ENCODE measurements at regions not wholly inside any gene's neighbourhood (a gene's known extent, or its start where the extent isn't known, plus 50 kb on each side); places are given as distances from the start of the nearest gene placed in this dataset.

DNA sequence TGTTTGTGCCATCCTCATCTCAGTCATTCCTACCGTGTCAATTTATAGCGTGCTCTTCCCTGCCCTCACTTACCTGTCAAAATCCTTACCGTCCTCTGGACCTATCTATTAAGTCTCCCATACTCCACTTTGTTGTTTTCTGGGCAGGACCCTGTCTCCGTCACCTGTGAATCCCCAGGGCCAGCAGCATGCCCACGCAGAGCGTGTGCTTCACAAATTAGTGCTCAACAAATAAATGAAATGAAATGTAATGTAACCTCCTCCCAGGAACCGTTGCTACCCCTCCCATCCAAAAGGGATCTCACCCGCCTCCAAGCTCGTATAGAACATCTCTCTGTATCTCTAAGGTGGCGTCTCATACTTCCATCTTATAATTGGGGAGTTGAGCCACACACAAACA lies 589.9 kb upstream of the MGMT start:
- TF ChIP-seq, protein P1, sequence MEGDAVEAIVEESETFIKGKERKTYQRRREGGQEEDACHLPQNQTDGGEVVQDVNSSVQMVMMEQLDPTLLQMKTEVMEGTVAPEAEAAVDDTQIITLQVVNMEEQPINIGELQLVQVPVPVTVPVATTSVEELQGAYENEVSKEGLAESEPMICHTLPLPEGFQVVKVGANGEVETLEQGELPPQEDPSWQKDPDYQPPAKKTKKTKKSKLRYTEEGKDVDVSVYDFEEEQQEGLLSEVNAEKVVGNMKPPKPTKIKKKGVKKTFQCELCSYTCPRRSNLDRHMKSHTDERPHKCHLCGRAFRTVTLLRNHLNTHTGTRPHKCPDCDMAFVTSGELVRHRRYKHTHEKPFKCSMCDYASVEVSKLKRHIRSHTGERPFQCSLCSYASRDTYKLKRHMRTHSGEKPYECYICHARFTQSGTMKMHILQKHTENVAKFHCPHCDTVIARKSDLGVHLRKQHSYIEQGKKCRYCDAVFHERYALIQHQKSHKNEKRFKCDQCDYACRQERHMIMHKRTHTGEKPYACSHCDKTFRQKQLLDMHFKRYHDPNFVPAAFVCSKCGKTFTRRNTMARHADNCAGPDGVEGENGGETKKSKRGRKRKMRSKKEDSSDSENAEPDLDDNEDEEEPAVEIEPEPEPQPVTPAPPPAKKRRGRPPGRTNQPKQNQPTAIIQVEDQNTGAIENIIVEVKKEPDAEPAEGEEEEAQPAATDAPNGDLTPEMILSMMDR (IDR thresholded peaks at IDR 0.05; ENCODE audit: low read depth, low read length, missing input control) = no peak
- TF ChIP-seq TAF1 (conservative IDR thresholded peaks at IDR 0.05) (no peak), JUND (IDR thresholded peaks at IDR 0.05) (no peak), RXRA (IDR thresholded peaks at IDR 0.05) (no peak), EGR1 (IDR thresholded peaks at IDR 0.05; ENCODE audit: low read depth in 2 of 2) (no peak), RAD21 (IDR thresholded peaks at IDR 0.05) (no peak), YY1 (IDR thresholded peaks at IDR 0.05) (no peak), NR2F2 (IDR thresholded peaks at IDR 0.05) (no peak)

Data from liver (tissue), 3 donors.